Thymus (tissue), 11 donors: ENCODE measurements at regions not wholly inside any gene's neighbourhood (a gene's known extent, or its start where the extent isn't known, plus 50 kb on each side); places are given as distances from the start of the nearest gene placed in this dataset.

ENCODE experiments used
- DNase-seq, 9 donors: peaks; one replicate each; pipeline ENCODE4 v3.0.0-alpha.2; 2013; ENCODE audit warnings: low spot score in 9 of 9, low read depth in 6 of 9, missing footprints in 1 of 9
- H3K27ac ChIP-seq, 2 donors: one replicate each; pipeline ENCODE4 v1.5.1; 2013; ENCODE audit warnings: control low read depth in 1 of 2, low read depth in 1 of 2, low read length in 1 of 2, mild to moderate bottlenecking in 1 of 2, moderate library complexity in 1 of 2
- H3K27me3 ChIP-seq, 2 donors: one replicate each; pipeline ENCODE4 v1.5.1; 2013; ENCODE audit warnings: low read length in 1 of 2; ENCODE audit not compliant: control insufficient read depth in 2 of 2, insufficient read depth in 1 of 2
- H3K36me3 ChIP-seq, 2 donors: one replicate each; pipeline ENCODE4 v1.5.1; 2013; ENCODE audit warnings: low read length in 1 of 2, mild to moderate bottlenecking in 1 of 2, moderate library complexity in 1 of 2; ENCODE audit not compliant: control insufficient read depth in 2 of 2, insufficient read depth in 2 of 2
- H3K4me1 ChIP-seq, 2 donors: one replicate each; pipeline ENCODE4 v1.5.1; 2013; ENCODE audit warnings: low read length in 2 of 2; ENCODE audit not compliant: control insufficient read depth in 2 of 2, insufficient read depth in 2 of 2
- H3K4me3 ChIP-seq, 2 donors: one replicate each; pipeline ENCODE4 v1.5.1; 2013; ENCODE audit warnings: low read length in 2 of 2, control low read depth in 1 of 2, mild to moderate bottlenecking in 1 of 2
- H3K9me3 ChIP-seq, 2 donors: one replicate each; pipeline ENCODE4 v1.5.1; 2013; ENCODE audit warnings: low read length in 1 of 2, mild to moderate bottlenecking in 1 of 2; ENCODE audit not compliant: control insufficient read depth in 2 of 2, insufficient read depth in 1 of 2
- WGBS: extraction: QIAGEN DNeasy Blood & Tissue Kit; methylation state at CpG from one replicate; pipeline ENCODE4 v1.1.7; 2013; 5-methylcytosine and 5-hydroxymethylcytosine counted together
- donor health status: healthy.

- no peaks in the 10 kb centered on the region for H3K36me3 ChIP-seq
- no peak for DNase-seq
- H3K27me3 ChIP-seq: no peaks in the 10 kb centered on the region
- H3K9me3 ChIP-seq: peaks cover 0 to 1% of the 10 kb centered on the region in 2 donors
- H3K4me1 ChIP-seq: no peaks in the 10 kb centered on the region
- 95% methylated on average over 5 of the region's 5 CpGs for WGBS
- H3K27ac ChIP-seq: no peak overlapping the region
- no peak overlapping the region for H3K4me3 ChIP-seq
These were observed 1773.8 kb downstream of the PCDH9 start for GRCh38 chr13:65456150-65456912.

GRCh38 chr13:65454403-65454802 is 1775.7 kb downstream of the PCDH9 start:
- Histone ChIP-seq H3K9me3 (peaks cover 0 to 1% of the 10 kb centered on the region in 2 donors), H3K27ac (no peak overlapping the region), H3K36me3 (no peaks in the 10 kb centered on the region), H3K4me1 (no peaks in the 10 kb centered on the region), H3K4me3 (no peak overlapping the region), H3K27me3 (no peaks in the 10 kb centered on the region)
- WGBS: 92% methylated on average over 4 of the region's 4 CpGs
- DNase-seq: no peak

GRCh38 chr13:65453982-65454381 is 1776.2 kb downstream of the PCDH9 start:
- Histone ChIP-seq H3K4me1 (no peaks in the 10 kb centered on the region), H3K27me3 (no peaks in the 10 kb centered on the region), H3K4me3 (no peak overlapping the region), H3K27ac (no peak overlapping the region), H3K9me3 (peaks cover 0 to 1% of the 10 kb centered on the region in 2 donors), H3K36me3 (no peaks in the 10 kb centered on the region)
- no peak for DNase-seq
- 14% methylated on average over 2 of the region's 2 CpGs for WGBS

GRCh38 chr13:65445340-65445739 is 1784.8 kb downstream of the PCDH9 start:
- DNase-seq: no peak
- Histone ChIP-seq H3K4me3 (no peak overlapping the region), H3K9me3 (peaks cover 0 to 3% of the 10 kb centered on the region in 2 donors), H3K36me3 (no peaks in the 10 kb centered on the region), H3K27me3 (no peaks in the 10 kb centered on the region), H3K4me1 (no peaks in the 10 kb centered on the region), H3K27ac (no peak overlapping the region)

GRCh38 chr13:65435590-65435989 is 1794.5 kb downstream of the PCDH9 start:
- DNase-seq: no peak
- Histone ChIP-seq H3K36me3 (no peaks in the 10 kb centered on the region), H3K4me3 (no peak overlapping the region), H3K4me1 (no peaks in the 10 kb centered on the region), H3K27ac (no peak overlapping the region), H3K27me3 (no peaks in the 10 kb centered on the region), H3K9me3 (peaks cover 0 to 10% of the 10 kb centered on the region in 2 donors)
- WGBS: 93% methylated on average over 7 of the region's 7 CpGs

GRCh38 chr13:65417953-65418352 is 1812.2 kb downstream of the PCDH9 start:
- 90% methylated on average over 1 of the region's 1 CpG for WGBS
- H3K27ac ChIP-seq: no peak overlapping the region
- no peaks in the 10 kb centered on the region for H3K27me3 ChIP-seq
- no peak overlapping the region for H3K4me3 ChIP-seq
- no peaks in the 10 kb centered on the region for H3K36me3 ChIP-seq
- H3K9me3 ChIP-seq: no peaks in the 10 kb centered on the region
- no peaks in the 10 kb centered on the region for H3K4me1 ChIP-seq
- DNase-seq: no peak

- 95% methylated on average over 1 of the region's 1 CpG for WGBS
- Histone ChIP-seq H3K4me1 (no peaks in the 10 kb centered on the region), H3K9me3 (no peaks in the 10 kb centered on the region), H3K27ac (no peak overlapping the region), H3K4me3 (no peak overlapping the region), H3K27me3 (no peaks in the 10 kb centered on the region), H3K36me3 (no peaks in the 10 kb centered on the region)
- no peak for DNase-seq
These were observed 1813.4 kb downstream of the PCDH9 start for GRCh38 chr13:65416784-65417183.

- Histone ChIP-seq H3K9me3 (no peaks in the 10 kb centered on the region), H3K4me3 (no peak overlapping the region), H3K27me3 (no peaks in the 10 kb centered on the region), H3K36me3 (no peaks in the 10 kb centered on the region), H3K4me1 (no peaks in the 10 kb centered on the region), H3K27ac (no peak overlapping the region)
- DNase-seq: no peak
- WGBS: 94% methylated on average over 2 of the region's 2 CpGs
These were observed 1815.9 kb downstream of the PCDH9 start for GRCh38 chr13:65414187-65414586.

- no peak for DNase-seq
- Histone ChIP-seq H3K4me1 (no peaks in the 10 kb centered on the region), H3K27me3 (no peaks in the 10 kb centered on the region), H3K36me3 (no peaks in the 10 kb centered on the region), H3K9me3 (no peaks in the 10 kb centered on the region), H3K27ac (no peak overlapping the region), H3K4me3 (no peak overlapping the region)
- 96% methylated on average over 2 of the region's 2 CpGs for WGBS
These were observed 1818.6 kb downstream of the PCDH9 start for GRCh38 chr13:65411521-65411920.
